ENCODE measurements at regions not wholly inside any gene's neighbourhood (a gene's known extent, or its start where the extent isn't known, plus 50 kb on each side); places are given as distances from the start of the nearest gene placed in this dataset.

GRCh38 chr15:36291501-36291900 lies 287.9 kb upstream of the CDIN1 start:
- TF ChIP-seq CTCF (IDR thresholded peaks at IDR 0.05; ENCODE audit: low read depth, low read length) = no peak
- no peak overlapping the region for H3K4me3 ChIP-seq (ENCODE audit: low read depth, low read length)

GRCh38 chr15:36294359-36294758 lies 285.1 kb upstream of the CDIN1 start:
- no peak overlapping the region for H3K4me3 ChIP-seq (ENCODE audit: low read depth, low read length)
- no peak for TF ChIP-seq CTCF (IDR thresholded peaks at IDR 0.05; ENCODE audit: low read depth, low read length)

GRCh38 chr15:36301947-36302346 lies 277.5 kb upstream of the CDIN1 start:
- H3K4me3 ChIP-seq (ENCODE audit: low read depth, low read length) = no peak overlapping the region
- no peak for TF ChIP-seq CTCF (IDR thresholded peaks at IDR 0.05; ENCODE audit: low read depth, low read length)

- no peak for TF ChIP-seq CTCF (IDR thresholded peaks at IDR 0.05; ENCODE audit: low read depth, low read length)
- no peak overlapping the region for H3K4me3 ChIP-seq (ENCODE audit: low read depth, low read length)
These were observed 266.4 kb upstream of the CDIN1 start for GRCh38 chr15:36313021-36313420.

GRCh38 chr15:36313736-36314280 lies 265.6 kb upstream of the CDIN1 start:
- TF ChIP-seq CTCF (IDR thresholded peaks at IDR 0.05; ENCODE audit: low read depth, low read length) = no peak
- no peak overlapping the region for H3K4me3 ChIP-seq (ENCODE audit: low read depth, low read length)

- no peak for TF ChIP-seq CTCF (IDR thresholded peaks at IDR 0.05; ENCODE audit: low read depth, low read length)
These were observed 263.8 kb upstream of the CDIN1 start for GRCh38 chr15:36315649-36316048.

GRCh38 chr15:36323615-36324014 lies 255.8 kb upstream of the CDIN1 start:
- no peak for TF ChIP-seq CTCF (IDR thresholded peaks at IDR 0.05; ENCODE audit: low read depth, low read length)
- H3K4me3 ChIP-seq (ENCODE audit: low read depth, low read length) = no peak overlapping the region

More at GRCh38 chr15:36315649-36316048, 263.8 kb upstream of the CDIN1 start:
- no peak overlapping the region for H3K4me3 ChIP-seq (ENCODE audit: low read depth, low read length)

Measured in WI38 (cell line).